Endothelial cell of umbilical vein (primary cell): ENCODE measurements at regions not wholly inside any gene's neighbourhood (a gene's known extent, or its start where the extent isn't known, plus 50 kb on each side); places are given as distances from the start of the nearest gene placed in this dataset.

ENCODE experiments used
- BruUV-seq: library from RNA; stranded (reverse); fragments of 400-500 nt; replicated peaks from 2 replicates; lab custom pipeline; 2021; lab: Mats Ljungman, UMichigan
- CTCF ChIA-PET: fragments of 300-600, 350-600 bp; sonication (Branson Sonifier 250); formaldehyde crosslinking; loops from one replicate; lab custom pipeline; 2021; ENCODE audit warnings: antibody characterized with exemption, inconsistent platforms; lab: Charles Lee
- POLR2A ChIA-PET: fragments of 300-600, 350-600 bp; sonication (Branson Sonifier 250); formaldehyde crosslinking; loops from one replicate; lab custom pipeline; 2021; ENCODE audit warnings: antibody characterized with exemption, inconsistent platforms; lab: Charles Lee
- DNase-seq: peaks from one replicate; pipeline ENCODE4 v3.0.0-alpha.2; 2011; ENCODE audit warnings: low read depth, low spot score
- FAIRE-seq: peaks from 2 replicates; lab custom pipeline; 2011; peaks lifted over from hg19 to GRCh38; lab: Jason Lieb, UNC
- H2AFZ ChIP-seq: 2 replicates; pipeline ENCODE4 v1.6.0; 2012; ENCODE audit warnings: low read depth, low read length, control low read depth, inconsistent platforms
- H3K27ac ChIP-seq: 2 replicates; pipeline ENCODE4 v1.5.1; 2011; ENCODE audit warnings: low read depth, mild to moderate bottlenecking, control low read depth, low read length, moderate library complexity; ENCODE audit not compliant: insufficient read depth
- H3K27me3 ChIP-seq, 2 experiments: 2 replicates each; pipeline versions ENCODE4 v1.6.0 to v1.6.1; 2011; ENCODE audit warnings: low read length in 2 of 2, mixed read lengths in 1 of 2; ENCODE audit not compliant: control insufficient read depth in 2 of 2, insufficient read depth in 2 of 2
- H3K36me3 ChIP-seq, 2 experiments: 2 replicates in 1 of 2; 3 replicates in 1 of 2; pipeline ENCODE4 v1.5.1; 2011; ENCODE audit warnings: low read length in 2 of 2, mild to moderate bottlenecking in 1 of 2, moderate library complexity in 1 of 2; ENCODE audit not compliant: control insufficient read depth in 2 of 2, insufficient read depth in 2 of 2; ENCODE audit errors: extremely low read depth in 1 of 2
- H3K4me1 ChIP-seq: 3 replicates; pipeline ENCODE4 v1.5.1; 2011; ENCODE audit warnings: mild to moderate bottlenecking, low read length; ENCODE audit not compliant: control insufficient read depth, insufficient read depth; ENCODE audit errors: extremely low read depth
- H3K4me2 ChIP-seq: 2 replicates; pipeline ENCODE4 v1.6.1; 2011; ENCODE audit warnings: low read length, control low read depth, mixed read lengths; ENCODE audit not compliant: insufficient read depth
- H3K4me3 ChIP-seq, 3 experiments: fragments of 200-600 bp in 1 of 3; sonication (generic), shearing (Covaris generic) in 1 of 3; replicated peaks in 1 of 3; 2 replicates each; pipeline ENCODE4 v1.5.1; 2011 to 2016; ENCODE audit warnings: control low read depth in 3 of 3, low read length in 3 of 3, mild to moderate bottlenecking in 2 of 3, inconsistent platforms in 1 of 3, low read depth in 1 of 3, moderate library complexity in 1 of 3; ENCODE audit not compliant: insufficient read depth in 1 of 3
- H3K79me2 ChIP-seq: 2 replicates; pipeline ENCODE4 v1.6.0; 2012; ENCODE audit warnings: low read length, inconsistent platforms; ENCODE audit not compliant: control insufficient read depth, insufficient read depth
- H3K9ac ChIP-seq: replicated peaks from 2 replicates; pipeline ENCODE3; 2011; ENCODE audit warnings: low read length, control low read depth; ENCODE audit not compliant: insufficient read depth; ENCODE audit errors: extremely low read depth
- H3K9me1 ChIP-seq: replicated peaks from 3 replicates; pipeline ENCODE4 v1.6.0; 2011; ENCODE audit warnings: mild to moderate bottlenecking, low read length; ENCODE audit not compliant: control insufficient read depth, insufficient read depth; ENCODE audit errors: extremely low read depth
- H3K9me3 ChIP-seq: replicated peaks from 2 replicates; pipeline ENCODE4 v1.5.1; 2012; ENCODE audit warnings: low read length, inconsistent platforms; ENCODE audit not compliant: control insufficient read depth, insufficient read depth
- H4K20me1 ChIP-seq: replicated peaks from 2 replicates; pipeline ENCODE3; 2011; ENCODE audit warnings: mild to moderate bottlenecking, low read length; ENCODE audit not compliant: control insufficient read depth, insufficient read depth; ENCODE audit errors: extremely low read depth
- CTCF ChIP-seq, 2 donors: IDR thresholded peaks; 1 replicate in 1 of 2; 2 replicates in 1 of 2; pipeline ENCODE4 v1.5.1; 2011; ENCODE audit warnings: low read length in 2 of 2, mild to moderate bottlenecking in 2 of 2, moderate library complexity in 2 of 2, control low read depth in 1 of 2, inconsistent platforms in 1 of 2, low read depth in 1 of 2; ENCODE audit not compliant: insufficient read depth in 1 of 2; ENCODE audit errors: extremely low read depth in 1 of 2
- EZH2 ChIP-seq: IDR thresholded peaks from 2 replicates; pipeline ENCODE4 v1.6.1; 2012; ENCODE audit warnings: borderline replicate concordance, low read depth, mild to moderate bottlenecking, moderate library complexity, low read length, inconsistent platforms; ENCODE audit not compliant: severe bottlenecking
- FOS ChIP-seq: IDR thresholded peaks from 2 replicates; pipeline ENCODE4 v1.6.1; 2011; ENCODE audit warnings: mild to moderate bottlenecking, low read length, moderate library complexity, borderline replicate concordance; ENCODE audit not compliant: insufficient read depth
- GATA2 ChIP-seq: IDR thresholded peaks from 2 replicates; pipeline ENCODE4 v1.7.0; 2011; ENCODE audit warnings: low read depth, mild to moderate bottlenecking, moderate library complexity, mixed read lengths, low read length; ENCODE audit not compliant: insufficient read length, insufficient read depth
- JUN ChIP-seq: IDR thresholded peaks from 2 replicates; pipeline ENCODE4 v1.6.1; 2011; ENCODE audit warnings: borderline replicate concordance, low read depth; ENCODE audit not compliant: insufficient read length, insufficient read depth
- MAX ChIP-seq: IDR thresholded peaks from 2 replicates; pipeline ENCODE4 v1.6.1; 2011; ENCODE audit not compliant: insufficient read depth, insufficient read length
- MYC ChIP-seq: IDR thresholded peaks from one replicate; pipeline ENCODE4 v1.6.1; 2011; ENCODE audit warnings: mild to moderate bottlenecking, low read depth, low read length
- POLR2A ChIP-seq: IDR thresholded peaks from 2 replicates; pipeline ENCODE4 v1.6.1; 2012; ENCODE audit warnings: low read depth, mild to moderate bottlenecking, control low read depth, low read length
- POLR2AphosphoS5 ChIP-seq: IDR thresholded peaks from 2 replicates; pipeline ENCODE4 v1.6.1; 2012; ENCODE audit warnings: low read depth, mild to moderate bottlenecking, control low read depth, low read length, moderate library complexity; ENCODE audit not compliant: insufficient read depth
- dilution Hi-C: fragments of 300-500 bp; cut with MboI; formaldehyde crosslinking; loops from one replicate; pipeline ENCODE4 v1.15.0; 2019; ENCODE audit warnings: low sequenced_read_pairs; ENCODE audit not compliant: extremely low pct_ligation_motif_present
- intact Hi-C: fragments of 100-400 bp; cut with micrococcal nuclease; formaldehyde crosslinking; loops from one replicate; pipeline ENCODE4 v1.10.0; 2022

- Histone ChIP-seq H3K4me1 (no peaks in the 10 kb centered on the region), H3K4me2 (no peak overlapping the region), H3K36me3 (no peaks in the 10 kb centered on the region), H2AFZ (no peak overlapping the region), H3K9me1 (no peaks in the 10 kb centered on the region), H3K9ac (no peak overlapping the region), H3K9me3 (no peaks in the 10 kb centered on the region), H3K4me3 (no peak overlapping the region), H3K27ac (no peak overlapping the region), H4K20me1 (no peaks in the 10 kb centered on the region), H3K79me2 (no peaks in the 10 kb centered on the region), H3K27me3 (no peaks in the 10 kb centered on the region)
- dilution Hi-C loops, result loop anchor here (25.0 kb wide), 1 partner anchor 280 kb away; no protein-coding TSS in a partner anchor
- CTCF ChIA-PET, result interaction anchor here (1.0 to 5.9 kb wide), 3 partner anchors 8 to 285 kb away, joined by 3 to 31 read pairs (median 7); no protein-coding TSS in a partner anchor
- BruUV-seq, result no TSS peak
- POLR2A ChIA-PET, result no interaction called here
- TF ChIP-seq GATA2, result no peak
- TF ChIP-seq POLR2A, result no peak
- TF ChIP-seq JUN, result no peak
- no peak for TF ChIP-seq MAX
- no peak for TF ChIP-seq EZH2
- no peak for TF ChIP-seq MYC
- TF ChIP-seq POLR2AphosphoS5, result no peak
- TF ChIP-seq FOS, result no peak
- no peak for TF ChIP-seq CTCF (IDR thresholded peaks at IDR 0.05; ENCODE audit: extremely low read depth in 1 of 2, insufficient read depth in 1 of 2, low read depth in 1 of 2, low read length in 2 of 2)
- no peak for FAIRE-seq
- no peak for DNase-seq
- intact Hi-C loops, result no loop called here
These were observed 88.4 kb upstream of the FGF3 start for GRCh38 chr11:69907611-69908010.
